NB4 (cell line): ENCODE measurements at regions not wholly inside any gene's neighbourhood (a gene's known extent, or its start where the extent isn't known, plus 50 kb on each side); places are given as distances from the start of the nearest gene placed in this dataset.

ENCODE experiments used
- CTCF ChIP-seq: IDR thresholded peaks from one replicate; pipeline ENCODE4 v1.5.1; 2012; ENCODE audit warnings: low read depth, low read length
- POLR2A ChIP-seq: IDR thresholded peaks from 2 replicates; pipeline ENCODE4 v1.6.1; 2011; ENCODE audit warnings: mild to moderate bottlenecking; ENCODE audit not compliant: insufficient read length; ENCODE audit errors: extremely low read depth

GRCh38 chr1:99173282-99173681 lies 91.0 kb upstream of the PLPPR4 start:
- TF ChIP-seq CTCF (no peak), POLR2A (no peak)
